GM18502 (cell line): ENCODE measurements at regions not wholly inside any gene's neighbourhood (a gene's known extent, or its start where the extent isn't known, plus 50 kb on each side); places are given as distances from the start of the nearest gene placed in this dataset.

Experiments used
- ATAC-seq: cut with Tn5 transposase; IDR thresholded peaks from one replicate; pipeline ENCODE4 v1.9.1; 2021; ENCODE audit warnings: mild to moderate bottlenecking; ENCODE audit not compliant: unreplicated experiment, poor library complexity

- no peak for ATAC-seq
Measured at GRCh38 chr3:159764490-159765029, 224.1 kb upstream of the IL12A start.

GRCh38 chr3:159765030-159765859 lies 223.4 kb upstream of the IL12A start:
- ATAC-seq: no peak

- no peak for ATAC-seq
Measured at GRCh38 chr3:159765860-159766294, 222.8 kb upstream of the IL12A start.

GRCh38 chr3:159766563-159767185 lies 222.0 kb upstream of the IL12A start:
- ATAC-seq: no peak

- no peak for ATAC-seq
Measured at GRCh38 chr3:159770998-159771397, 217.6 kb upstream of the IL12A start.

GRCh38 chr3:159771865-159772611 lies 216.6 kb upstream of the IL12A start:
- ATAC-seq: no peak

- ATAC-seq: no peak
Measured at GRCh38 chr3:159773706-159774105, 214.9 kb upstream of the IL12A start.

- ATAC-seq: no peak
Measured at GRCh38 chr3:159775372-159775961, 213.2 kb upstream of the IL12A start.

GRCh38 chr3:159776779-159777178 lies 211.9 kb upstream of the IL12A start:
- no peak for ATAC-seq

- ATAC-seq: no peak
Measured at GRCh38 chr3:159779883-159780282, 208.8 kb upstream of the IL12A start.

GRCh38 chr3:159781867-159782266 lies 206.8 kb upstream of the IL12A start:
- no peak for ATAC-seq

GRCh38 chr3:159782724-159783421 lies 205.8 kb upstream of the IL12A start:
- ATAC-seq: no peak

GRCh38 chr3:159783780-159784742 lies 204.6 kb upstream of the IL12A start:
- ATAC-seq: peak; percentile 70

- ATAC-seq: no peak
Measured at GRCh38 chr3:159785273-159785708, 203.3 kb upstream of the IL12A start.

- ATAC-seq: no peak
Measured at GRCh38 chr3:159786489-159787177, 202.0 kb upstream of the IL12A start.

GRCh38 chr3:159787178-159787574 lies 201.5 kb upstream of the IL12A start:
- ATAC-seq: no peak

- no peak for ATAC-seq
Measured at GRCh38 chr3:159787794-159788205, 200.8 kb upstream of the IL12A start.

- no peak for ATAC-seq
Measured at GRCh38 chr3:159788291-159788690, 200.3 kb upstream of the IL12A start.
